GM18502 (cell line): ENCODE measurements at regions not wholly inside any gene's neighbourhood (a gene's known extent, or its start where the extent isn't known, plus 50 kb on each side); places are given as distances from the start of the nearest gene placed in this dataset.

Experiments
- ATAC-seq: cut with Tn5 transposase; IDR thresholded peaks from one replicate; pipeline ENCODE4 v1.9.1; 2021; ENCODE audit warnings: mild to moderate bottlenecking; ENCODE audit not compliant: unreplicated experiment, poor library complexity

- ATAC-seq, result no peak
Observed at GRCh38 chr22:26985931-26986782, 328.8 kb downstream of the MIAT start.

GRCh38 chr22:26986884-26987283 is 329.5 kb downstream of the MIAT start:
- no peak for ATAC-seq

GRCh38 chr22:26990503-26991189 is 333.3 kb downstream of the MIAT start:
- peak; percentile 66 for ATAC-seq

- no peak for ATAC-seq
Observed at GRCh38 chr22:26992556-26992955, 335.2 kb downstream of the MIAT start.

- no peak for ATAC-seq
Observed at GRCh38 chr22:26993886-26994285, 336.5 kb downstream of the MIAT start.

- no peak for ATAC-seq
Observed at GRCh38 chr22:26994801-26995200, 337.4 kb downstream of the MIAT start.

- ATAC-seq, result no peak
Observed at GRCh38 chr22:26995235-26995634, 337.8 kb downstream of the MIAT start.

- ATAC-seq, result no peak
Observed at GRCh38 chr22:26996154-26996553, 338.8 kb downstream of the MIAT start.

- no peak for ATAC-seq
Observed at GRCh38 chr22:26998129-26998528, 340.7 kb downstream of the MIAT start.

GRCh38 chr22:26998716-26999115 is 341.3 kb downstream of the MIAT start:
- ATAC-seq, result no peak

- no peak for ATAC-seq
Observed at GRCh38 chr22:27003297-27003696, 345.9 kb downstream of the MIAT start.

- ATAC-seq, result no peak
Observed at GRCh38 chr22:27004434-27004833, 347.0 kb downstream of the MIAT start.

GRCh38 chr22:27008454-27008853 is 351.1 kb downstream of the MIAT start:
- no peak for ATAC-seq

GRCh38 chr22:27011133-27011532 is 353.7 kb downstream of the MIAT start:
- no peak for ATAC-seq

- ATAC-seq, result no peak
Observed at GRCh38 chr22:27011717-27012116, 354.3 kb downstream of the MIAT start.

GRCh38 chr22:27019827-27020226 is 362.4 kb downstream of the MIAT start:
- no peak for ATAC-seq

- no peak for ATAC-seq
Observed at GRCh38 chr22:27022274-27022895, 365.0 kb downstream of the MIAT start.

- no peak for ATAC-seq
Observed at GRCh38 chr22:27022896-27023361, 365.5 kb downstream of the MIAT start.

- ATAC-seq, result no peak
Observed at GRCh38 chr22:27023591-27023990, 366.2 kb downstream of the MIAT start.

GRCh38 chr22:27024982-27025381 is 367.6 kb downstream of the MIAT start:
- no peak for ATAC-seq

GRCh38 chr22:27028093-27028492 is 370.7 kb downstream of the MIAT start:
- no peak for ATAC-seq
